ENCODE measurements at regions not wholly inside any gene's neighbourhood (a gene's known extent, or its start where the extent isn't known, plus 50 kb on each side); places are given as distances from the start of the nearest gene placed in this dataset.

GRCh38 chr14:101111620-101112290 lies 208.2 kb upstream of the RTL1 start:
- TF ChIP-seq POLR2AphosphoS5 (IDR thresholded peaks at IDR 0.05; ENCODE audit: low read depth, low read length), result no peak
- TF ChIP-seq POLR2A (IDR thresholded peaks at IDR 0.05; ENCODE audit: low read depth, low read length), result no peak
- TF ChIP-seq TAF1 (IDR thresholded peaks at IDR 0.05; ENCODE audit: low read depth, low read length), result no peak
- TF ChIP-seq PAX5 (IDR thresholded peaks at IDR 0.05; ENCODE audit: insufficient read depth, low read length, severe bottlenecking), result no peak
- TF ChIP-seq SPI1 (IDR thresholded peaks at IDR 0.05; ENCODE audit: low read depth, low read length), result no peak
- no peak for TF ChIP-seq POU2F2 (IDR thresholded peaks at IDR 0.05; ENCODE audit: low read depth, low read length)
